Vagina (tissue), 2 donors: ENCODE measurements at regions not wholly inside any gene's neighbourhood (a gene's known extent, or its start where the extent isn't known, plus 50 kb on each side); places are given as distances from the start of the nearest gene placed in this dataset.

Experiments
- CTCF ChIP-seq, 3 experiments: fragments of 450-650 bp in 2 of 3; fragments of 200-600 bp in 1 of 3; sonication (generic) in 1 of 3; IDR thresholded peaks; one replicate each; pipeline ENCODE4 v1.5.1; 2017 to 2019; ENCODE audit warnings: antibody characterized with exemption in 3 of 3, mild to moderate bottlenecking in 2 of 3, moderate library complexity in 2 of 3
- POLR2A ChIP-seq, 2 donors: fragments of 450-650 bp; IDR thresholded peaks; one replicate each; pipeline ENCODE4 v1.6.1; 2017; ENCODE audit warnings: antibody characterized with exemption in 2 of 2, mild to moderate bottlenecking in 2 of 2, moderate library complexity in 2 of 2

DNA sequence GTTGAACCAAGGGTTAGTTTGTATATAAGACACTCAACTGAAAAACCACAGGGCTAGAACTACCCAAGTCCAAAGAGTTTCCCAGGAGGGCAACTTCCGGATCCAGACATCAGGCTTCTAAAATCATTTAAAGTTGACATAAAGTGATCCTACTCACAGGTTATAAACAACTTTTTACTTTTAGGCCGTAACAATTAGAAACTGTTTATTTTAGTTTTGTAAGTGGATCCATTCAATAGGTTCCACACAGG lies 454.6 kb downstream of the MEIS1 start:
- TF ChIP-seq CTCF (IDR thresholded peaks at IDR 0.05): no peak
- TF ChIP-seq POLR2A (IDR thresholded peaks at IDR 0.05): no peak
